Peyer's patch (tissue), 4 donors: ENCODE measurements at regions not wholly inside any gene's neighbourhood (a gene's known extent, or its start where the extent isn't known, plus 50 kb on each side); places are given as distances from the start of the nearest gene placed in this dataset.

Experiments used
- DNase-seq, 3 donors: peaks; one replicate each; pipeline ENCODE4 v3.0.0-alpha.2; 2017 to 2019
- H3K27ac ChIP-seq, 4 donors: fragments of 200-600 bp; sonication (generic); one replicate each; pipeline ENCODE4 v1.5.1; 2016 to 2019
- H3K27me3 ChIP-seq, 2 donors: fragments of 200-600 bp; sonication (generic); one replicate each; pipeline ENCODE4 v1.5.1; 2019
- H3K36me3 ChIP-seq, 3 donors: fragments of 200-600 bp; sonication (generic); one replicate each; pipeline ENCODE4 v1.5.1; 2016 to 2019
- H3K4me1 ChIP-seq, 4 donors: fragments of 200-600 bp; sonication (generic); one replicate each; pipeline ENCODE4 v1.5.1; 2016 to 2019
- H3K4me3 ChIP-seq, 4 donors: fragments of 200-600 bp; sonication (generic); 1 replicate in 3 of 4; 2 replicates in 1 of 4; pipeline ENCODE4 v1.5.1; 2016 to 2019; ENCODE audit warnings: mild to moderate bottlenecking in 1 of 4
- H3K9me3 ChIP-seq, 4 donors: fragments of 200-600 bp; sonication (generic); one replicate each; pipeline ENCODE4 v1.5.1; 2016 to 2019; ENCODE audit warnings: mild to moderate bottlenecking in 1 of 4
- POLR2A ChIP-seq, 2 donors: fragments of 450-650 bp; IDR thresholded peaks; one replicate each; pipeline ENCODE4 v1.5.1; 2017; ENCODE audit warnings: antibody characterized with exemption in 2 of 2, mild to moderate bottlenecking in 2 of 2, moderate library complexity in 2 of 2
- TF ChIP-seq, protein P1 (sequence below), 6 experiments: fragments of 450-650 bp in 4 of 6; fragments of 200-600 bp in 2 of 6; sonication (generic) in 1 of 6; IDR thresholded peaks; one replicate each; pipeline ENCODE4 v1.5.1; 2017 to 2019; ENCODE audit warnings: antibody characterized with exemption in 6 of 6, mild to moderate bottlenecking in 3 of 6, moderate library complexity in 1 of 6

DNA sequence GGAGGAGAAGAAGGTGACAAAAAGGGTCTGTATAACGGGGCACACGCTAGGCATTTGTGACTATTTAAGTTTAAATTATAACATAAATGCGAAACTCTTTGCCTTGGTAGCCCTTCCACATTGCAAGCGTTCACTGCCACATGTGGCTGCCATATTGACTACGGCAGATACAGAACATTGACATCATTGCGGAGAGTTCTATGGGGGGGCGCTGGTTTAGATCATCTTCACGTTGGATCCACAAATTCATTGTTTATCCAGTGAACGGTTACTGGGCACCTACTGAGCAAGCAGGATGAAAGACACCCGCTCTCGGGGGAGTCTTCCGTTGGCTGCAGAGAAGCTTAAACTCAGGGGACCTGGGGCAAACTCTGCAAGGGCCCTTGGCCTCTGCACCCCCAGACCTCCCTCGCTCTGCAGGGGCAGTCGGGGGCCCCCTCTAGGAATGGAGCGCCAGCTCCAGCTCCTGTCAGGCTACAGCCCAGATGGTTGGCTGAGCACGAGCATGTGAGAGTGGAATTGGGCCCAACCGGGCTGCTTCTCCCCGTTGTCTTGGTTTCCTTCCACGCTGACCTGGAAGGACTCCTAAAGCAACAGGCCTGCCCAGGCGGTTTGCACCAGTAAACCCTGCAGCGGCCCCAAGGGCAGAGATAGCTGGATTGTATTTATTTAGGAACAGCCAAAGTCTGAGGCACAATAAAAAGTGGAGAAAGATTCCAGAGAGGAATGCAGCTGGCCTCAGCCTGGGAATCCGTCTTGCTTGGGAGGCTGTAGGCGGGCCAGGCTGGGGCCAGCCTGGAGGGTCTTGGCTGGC, 172.2 kb downstream of the SEC14L1 start:
- Histone ChIP-seq H3K36me3 (no peaks in the 10 kb centered on the region), H3K27me3 (no peaks in the 10 kb centered on the region), H3K27ac (peak overlapping the region in 1 of 4 donors; percentile 13), H3K4me1 (peaks cover 0 to 44% (median 5%) of the 10 kb centered on the region in 4 donors), H3K9me3 (no peaks in the 10 kb centered on the region), H3K4me3 (no peak overlapping the region)
- DNase-seq, result peak in 2 of 3 donors; percentile 60 to 64
- TF ChIP-seq POLR2A (IDR thresholded peaks at IDR 0.05), result no peak
- TF ChIP-seq, protein P1, sequence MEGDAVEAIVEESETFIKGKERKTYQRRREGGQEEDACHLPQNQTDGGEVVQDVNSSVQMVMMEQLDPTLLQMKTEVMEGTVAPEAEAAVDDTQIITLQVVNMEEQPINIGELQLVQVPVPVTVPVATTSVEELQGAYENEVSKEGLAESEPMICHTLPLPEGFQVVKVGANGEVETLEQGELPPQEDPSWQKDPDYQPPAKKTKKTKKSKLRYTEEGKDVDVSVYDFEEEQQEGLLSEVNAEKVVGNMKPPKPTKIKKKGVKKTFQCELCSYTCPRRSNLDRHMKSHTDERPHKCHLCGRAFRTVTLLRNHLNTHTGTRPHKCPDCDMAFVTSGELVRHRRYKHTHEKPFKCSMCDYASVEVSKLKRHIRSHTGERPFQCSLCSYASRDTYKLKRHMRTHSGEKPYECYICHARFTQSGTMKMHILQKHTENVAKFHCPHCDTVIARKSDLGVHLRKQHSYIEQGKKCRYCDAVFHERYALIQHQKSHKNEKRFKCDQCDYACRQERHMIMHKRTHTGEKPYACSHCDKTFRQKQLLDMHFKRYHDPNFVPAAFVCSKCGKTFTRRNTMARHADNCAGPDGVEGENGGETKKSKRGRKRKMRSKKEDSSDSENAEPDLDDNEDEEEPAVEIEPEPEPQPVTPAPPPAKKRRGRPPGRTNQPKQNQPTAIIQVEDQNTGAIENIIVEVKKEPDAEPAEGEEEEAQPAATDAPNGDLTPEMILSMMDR (IDR thresholded peaks at IDR 0.05), result no peak

DNA sequence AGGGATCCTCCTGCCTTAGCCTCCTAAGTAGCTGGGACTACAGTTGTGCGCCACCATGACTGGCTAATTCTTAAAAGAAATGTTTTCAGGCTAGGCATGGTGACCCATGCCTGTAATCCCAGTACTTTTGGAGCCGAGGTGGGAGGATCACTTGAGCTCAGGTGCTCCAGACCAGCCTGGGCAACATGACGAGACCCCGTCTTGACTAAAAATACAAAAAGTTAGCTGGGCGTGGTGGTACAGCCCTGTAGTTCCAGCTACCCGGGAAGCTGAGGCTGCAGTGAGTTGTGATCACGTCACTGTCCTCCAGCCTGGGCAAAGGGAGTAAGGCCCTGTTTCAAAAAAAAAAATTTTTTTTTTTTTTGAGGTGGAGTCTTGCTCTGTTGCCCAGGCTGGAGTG, 173.1 kb downstream of the SEC14L1 start:
- H3K4me1 ChIP-seq, result peaks cover 0 to 49% (median 5%) of the 10 kb centered on the region in 4 donors
- no peaks in the 10 kb centered on the region for H3K27me3 ChIP-seq
- TF ChIP-seq, protein P1 (IDR thresholded peaks at IDR 0.05), result no peak
- no peak for TF ChIP-seq POLR2A (IDR thresholded peaks at IDR 0.05)
- no peaks in the 10 kb centered on the region for H3K9me3 ChIP-seq
- no peaks in the 10 kb centered on the region for H3K36me3 ChIP-seq
- H3K4me3 ChIP-seq, result no peak overlapping the region
- DNase-seq, result peak in 2 of 3 donors; percentile 15 to 31
- no peak overlapping the region for H3K27ac ChIP-seq

DNA sequence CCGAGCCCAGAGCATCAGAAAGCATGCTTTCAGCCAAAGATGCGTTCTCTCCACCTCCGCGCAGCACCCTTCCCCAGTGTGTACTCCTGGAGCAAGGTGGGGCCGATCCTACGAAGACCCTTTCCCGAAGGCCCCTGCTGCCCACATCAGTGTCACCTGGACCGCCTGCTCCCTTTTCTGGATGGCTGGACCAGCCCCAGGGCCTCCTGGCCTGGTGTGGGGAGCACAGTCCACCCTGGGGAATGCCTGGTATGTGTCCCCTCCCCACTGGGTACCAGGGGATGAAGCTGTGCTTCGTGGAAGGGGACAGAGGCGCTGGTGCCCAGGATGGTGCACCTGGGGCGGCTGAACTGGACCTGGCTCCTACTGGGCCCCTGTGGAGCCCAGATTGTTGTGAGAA, 173.8 kb downstream of the SEC14L1 start:
- Histone ChIP-seq H3K4me1 (peaks cover 0 to 49% (median 10%) of the 10 kb centered on the region in 4 donors), H3K9me3 (no peaks in the 10 kb centered on the region), H3K27me3 (no peaks in the 10 kb centered on the region), H3K27ac (no peak overlapping the region), H3K36me3 (no peaks in the 10 kb centered on the region), H3K4me3 (no peak overlapping the region)
- DNase-seq, result peak in 2 of 3 donors; percentile 21 to 40
- TF ChIP-seq POLR2A (IDR thresholded peaks at IDR 0.05), result no peak
- TF ChIP-seq, protein P1 (IDR thresholded peaks at IDR 0.05), result no peak

DNA sequence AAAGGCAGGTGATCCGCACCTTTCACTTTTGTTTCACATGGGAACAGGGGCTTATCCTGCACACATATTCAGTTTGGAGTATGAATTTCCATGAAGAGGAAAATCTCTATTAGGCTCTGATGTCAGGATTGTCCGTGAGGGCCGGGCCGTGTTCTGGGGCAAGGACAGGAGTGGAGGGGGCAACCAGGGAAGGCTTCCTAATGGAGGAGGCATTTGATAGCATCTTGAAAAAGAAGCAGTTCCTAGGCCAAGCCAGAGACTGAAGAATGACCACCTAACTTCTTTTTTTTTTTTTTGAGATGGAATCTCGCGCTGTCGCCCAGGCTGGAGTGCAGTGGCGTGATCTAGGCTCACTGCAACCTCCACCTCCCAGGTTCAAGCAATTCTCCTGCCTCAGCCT, 174.2 kb downstream of the SEC14L1 start:
- H3K36me3 ChIP-seq, result no peaks in the 10 kb centered on the region
- no peak overlapping the region for H3K27ac ChIP-seq
- H3K4me1 ChIP-seq, result peaks cover 0 to 53% (median 14%) of the 10 kb centered on the region in 4 donors
- no peak for DNase-seq
- H3K27me3 ChIP-seq, result no peaks in the 10 kb centered on the region
- H3K9me3 ChIP-seq, result no peaks in the 10 kb centered on the region
- H3K4me3 ChIP-seq, result no peak overlapping the region
- TF ChIP-seq, protein P1 (IDR thresholded peaks at IDR 0.05), result no peak
- TF ChIP-seq POLR2A (IDR thresholded peaks at IDR 0.05), result no peak

DNA sequence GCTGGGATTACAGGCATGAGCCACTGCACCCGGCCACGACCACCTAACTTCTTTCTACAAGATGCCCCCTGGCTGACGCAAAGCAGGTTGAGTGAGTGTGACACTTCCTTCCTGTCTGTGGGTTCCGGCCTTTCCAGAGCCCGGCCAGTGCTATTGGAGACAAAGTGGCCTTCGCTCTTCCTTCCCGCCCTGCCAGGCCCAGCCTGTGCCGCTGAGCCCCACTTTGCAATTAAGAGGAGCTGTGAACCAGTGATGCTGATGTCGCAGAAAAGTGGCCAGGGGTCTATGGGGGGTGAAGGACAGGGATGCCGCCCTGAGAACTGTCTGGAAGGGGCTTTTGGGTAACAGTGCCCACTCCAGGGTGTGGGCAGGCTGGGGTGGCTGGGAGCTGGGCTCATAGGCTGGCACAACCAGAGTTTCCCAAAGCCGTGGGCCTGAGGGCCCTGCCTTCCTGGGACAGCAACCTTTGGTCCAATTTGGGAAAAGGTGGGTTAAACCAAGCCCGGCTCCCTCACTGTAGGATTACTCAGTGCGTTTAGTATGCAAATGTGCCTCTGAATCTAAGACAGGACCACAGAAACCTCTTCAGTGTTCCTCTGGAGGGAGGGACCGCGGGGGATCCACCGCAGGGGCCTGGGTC, 174.9 kb downstream of the SEC14L1 start:
- H3K4me1 ChIP-seq, result peaks cover 0 to 60% (median 16%) of the 10 kb centered on the region in 4 donors
- peak in 2 of 3 donors; percentile 28 to 51 for DNase-seq
- no peak for TF ChIP-seq POLR2A (IDR thresholded peaks at IDR 0.05)
- TF ChIP-seq, protein P1 (IDR thresholded peaks at IDR 0.05), result no peak

More for the DNA sequence above, 174.9 kb downstream of the SEC14L1 start:
- Histone ChIP-seq H3K4me3 (no peak overlapping the region), H3K36me3 (no peaks in the 10 kb centered on the region), H3K9me3 (no peaks in the 10 kb centered on the region), H3K27me3 (no peaks in the 10 kb centered on the region), H3K27ac (peak overlapping the region in 1 of 4 donors; percentile 5)
